GM21619 (cell line): ENCODE measurements at regions not wholly inside any gene's neighbourhood (a gene's known extent, or its start where the extent isn't known, plus 50 kb on each side); places are given as distances from the start of the nearest gene placed in this dataset.
"Not testable (repeated sequence)": the region's sequence is repeated elsewhere in the genome, so short reads cannot be mapped to it uniquely, and the experiment has no call there.

Experiments
- ATAC-seq: cut with Tn5 transposase; IDR thresholded peaks from one replicate; pipeline ENCODE4 v1.9.1; 2021; ENCODE audit not compliant: unreplicated experiment

DNA sequence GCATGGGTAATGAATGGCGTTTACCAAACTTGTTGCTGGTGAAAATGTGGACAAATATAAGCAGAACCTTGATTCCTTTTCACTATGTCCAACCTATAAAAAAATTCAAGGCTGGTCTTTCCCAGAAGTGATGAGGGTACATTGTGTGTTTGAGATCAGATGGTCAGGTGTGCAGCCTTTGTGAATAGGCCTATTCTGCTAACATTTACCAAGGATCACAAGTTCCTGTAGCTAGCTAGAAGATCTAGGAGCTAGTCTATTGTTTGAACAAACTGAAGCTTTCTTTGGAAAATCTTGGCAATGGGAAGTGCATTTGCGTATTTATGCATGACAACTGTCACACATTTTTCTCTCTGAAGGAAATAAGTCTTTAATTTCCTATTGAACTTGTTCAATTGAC lies 489.6 kb downstream of the KLF5 start:
- no peak for ATAC-seq

DNA sequence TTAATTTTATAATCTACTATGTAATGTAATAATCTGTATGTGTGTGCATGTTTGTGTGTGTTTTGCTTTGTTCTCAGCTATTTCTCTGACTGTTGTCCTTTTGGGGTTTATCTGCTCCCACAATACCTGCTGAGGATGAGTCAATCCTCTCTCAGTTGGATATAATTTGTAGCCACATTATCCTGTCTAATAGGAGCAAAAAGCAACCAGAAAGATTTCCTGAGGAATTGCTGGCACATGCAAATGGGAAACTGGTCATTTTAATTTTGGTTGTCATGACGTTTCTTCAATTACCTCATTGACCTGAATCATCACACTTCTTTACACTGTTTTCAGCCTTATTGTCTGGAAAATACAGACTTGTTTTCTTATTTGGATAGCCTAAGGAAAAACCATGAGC lies 488.4 kb downstream of the KLF5 start:
- ATAC-seq = no peak

GRCh38 chr13:73544175-73544574 lies 485.4 kb downstream of the KLF5 start:
- no peak for ATAC-seq

DNA sequence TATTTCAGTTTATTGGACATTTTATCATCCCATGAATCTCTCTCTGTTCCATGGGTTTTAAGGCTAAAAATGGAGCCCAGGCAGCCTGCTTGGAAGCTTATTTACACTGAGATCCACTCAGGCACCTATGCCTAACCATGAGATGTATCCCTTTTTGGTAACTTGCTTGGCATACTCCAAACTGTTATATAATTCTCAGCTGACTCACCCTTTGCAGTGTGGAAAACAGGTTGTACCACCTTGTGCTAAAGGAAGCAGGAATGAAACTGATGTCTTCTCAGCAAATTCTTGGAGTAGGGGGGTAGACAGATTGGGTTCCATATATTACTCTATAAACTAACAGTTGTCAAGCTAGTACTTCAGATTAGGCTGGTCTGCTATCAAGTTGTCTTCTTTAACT lies 483.6 kb downstream of the KLF5 start:
- no peak for ATAC-seq

DNA sequence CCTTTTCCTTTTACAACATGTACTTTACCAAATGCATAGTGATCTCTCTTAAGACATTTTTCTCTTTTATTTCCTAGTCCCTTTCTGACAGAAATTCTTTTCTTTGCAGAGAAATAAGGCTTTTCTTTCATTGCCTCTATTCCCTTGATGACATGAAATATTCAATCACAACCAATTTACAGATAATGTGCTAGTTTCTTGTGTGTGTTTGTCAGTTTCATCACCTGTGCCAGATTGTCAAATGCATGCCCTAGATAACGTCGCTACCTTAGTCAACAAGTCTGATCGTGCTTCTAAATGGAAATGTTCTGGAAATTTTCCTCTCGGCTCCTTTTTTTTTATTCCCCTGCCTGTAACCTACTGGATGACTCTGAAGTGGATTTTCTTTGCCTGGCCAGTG lies 478.1 kb downstream of the KLF5 start:
- no peak for ATAC-seq

GRCh38 chr13:73535341-73535740 lies 476.5 kb downstream of the KLF5 start:
- no peak for ATAC-seq

DNA sequence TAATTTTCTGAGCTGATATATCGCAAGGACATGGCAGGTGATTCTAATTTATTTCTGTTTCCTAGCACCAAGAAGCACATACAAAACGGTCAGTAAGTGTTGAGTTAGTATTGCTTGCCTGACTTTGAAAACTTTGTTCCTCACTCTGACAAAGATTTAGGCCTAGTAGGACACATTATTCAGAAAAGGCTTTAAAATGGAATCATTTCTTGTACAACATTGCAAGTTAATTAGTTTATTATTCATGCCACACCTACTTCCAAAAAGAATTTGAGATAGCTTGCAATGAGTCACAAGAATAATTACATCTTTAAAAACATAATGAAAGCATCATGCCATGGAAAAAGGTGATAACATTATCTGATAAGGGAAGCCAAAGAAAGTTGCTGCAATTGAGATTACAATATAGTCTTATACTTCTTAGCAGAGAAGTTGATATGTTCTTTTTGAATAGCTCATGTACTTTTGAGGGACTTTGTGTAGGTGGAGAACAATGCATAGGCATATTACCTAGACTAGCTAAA lies 474.2 kb downstream of the KLF5 start:
- no peak for ATAC-seq

DNA sequence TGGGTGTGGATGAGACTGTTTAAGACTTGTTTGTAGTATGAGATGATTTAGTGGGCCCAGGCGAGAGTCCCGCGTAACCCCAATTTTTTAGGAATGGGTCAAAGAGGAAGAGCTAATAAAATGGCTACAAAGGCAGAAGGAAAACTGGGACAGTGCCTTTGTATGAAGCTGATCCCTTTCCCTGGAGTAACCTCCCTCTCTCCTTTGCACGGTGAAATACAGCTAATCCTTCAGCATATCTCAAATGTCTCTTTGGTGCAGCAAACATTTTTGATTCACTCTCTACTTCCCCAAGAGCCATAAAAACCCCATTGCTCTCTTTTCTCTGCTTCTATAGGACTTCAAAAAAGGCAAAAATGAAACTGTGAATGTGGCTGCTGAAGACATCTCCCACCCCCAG lies 473.8 kb downstream of the KLF5 start:
- ATAC-seq = no peak

- no peak for ATAC-seq
Measured at GRCh38 chr13:73531014-73531413, 472.2 kb downstream of the KLF5 start.

DNA sequence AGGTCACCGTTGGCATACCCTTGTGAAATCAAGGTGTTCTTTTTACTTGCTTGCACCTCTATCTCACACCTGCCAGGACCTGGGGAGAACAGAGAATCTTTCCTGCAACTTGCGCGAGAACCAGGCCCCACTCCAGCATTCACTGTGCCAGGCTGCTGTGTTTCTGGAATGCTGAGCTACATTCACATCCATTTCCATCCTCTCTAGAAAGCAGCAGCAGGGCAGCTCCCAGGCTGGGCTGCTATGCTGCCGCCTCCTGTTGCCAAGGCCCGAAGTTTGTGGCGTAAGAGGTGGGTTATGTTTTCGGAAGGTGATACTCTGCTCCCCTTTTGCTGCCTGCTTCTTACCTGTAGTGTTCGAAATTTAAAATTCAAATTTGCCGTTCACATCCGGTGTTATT lies 464.1 kb downstream of the KLF5 start:
- no peak for ATAC-seq

DNA sequence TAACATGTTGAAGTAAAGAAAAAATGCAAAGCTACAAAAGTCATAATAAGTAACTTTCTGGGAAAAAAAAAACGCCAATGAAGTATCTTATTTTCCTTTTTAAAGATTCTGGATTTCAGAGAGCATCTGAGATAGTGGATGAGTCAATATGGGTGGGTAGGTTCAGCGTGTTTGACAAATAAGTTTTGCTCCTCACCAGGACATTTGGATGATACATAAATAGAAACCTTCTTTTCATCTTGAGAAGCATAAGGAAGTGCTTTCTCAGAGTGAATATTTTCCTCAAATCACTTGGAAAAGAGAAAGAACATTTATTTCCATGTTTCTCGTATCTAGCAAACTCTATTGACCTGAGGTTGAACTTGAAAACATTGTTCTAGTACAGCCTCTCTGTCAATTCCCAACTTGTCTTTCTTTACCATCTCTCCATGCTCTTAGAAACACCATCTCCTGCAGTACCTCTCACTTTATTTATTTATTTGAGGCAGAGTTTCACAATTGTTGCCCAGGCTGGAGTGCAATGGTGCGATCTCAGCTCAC lies 463.2 kb downstream of the KLF5 start:
- ATAC-seq = no peak

GRCh38 chr13:73521290-73521624 lies 462.5 kb downstream of the KLF5 start:
- ATAC-seq = no peak

DNA sequence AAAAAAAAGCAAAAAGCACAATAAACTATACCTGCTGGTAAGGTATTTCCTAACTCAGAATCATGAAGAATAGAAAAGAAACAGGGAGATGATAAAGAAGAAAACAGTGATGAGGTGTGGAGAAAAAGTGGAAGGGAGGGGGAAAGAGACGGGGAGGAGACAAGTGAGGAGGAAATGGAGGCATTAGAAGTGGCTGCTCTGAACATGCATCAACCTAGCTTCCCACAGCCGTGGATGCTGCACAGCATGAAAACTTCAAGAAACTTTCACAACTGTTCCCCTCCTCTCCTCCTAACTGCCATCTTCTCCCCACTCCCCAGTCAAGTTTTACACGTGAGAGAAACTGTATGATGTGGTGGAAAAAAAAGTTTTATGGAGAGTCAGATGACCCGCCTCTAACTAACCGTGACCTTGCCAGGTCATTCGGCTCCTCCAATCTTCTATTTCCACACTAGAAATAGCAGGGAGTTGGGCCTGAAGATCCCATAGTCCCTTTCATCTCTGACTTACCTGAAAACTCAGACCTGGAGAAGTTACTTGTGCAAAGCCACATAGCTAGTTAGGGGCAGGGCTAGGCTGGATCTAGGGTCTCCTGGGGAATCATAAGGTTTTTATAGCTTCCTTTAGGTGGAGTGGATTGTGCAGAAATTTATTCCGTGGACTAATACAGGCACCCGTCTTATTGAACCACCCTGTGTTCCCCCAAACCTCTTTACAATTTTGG lies 461.9 kb downstream of the KLF5 start:
- no peak for ATAC-seq

- not testable (repeated sequence) for ATAC-seq
Measured at GRCh38 chr13:73520135-73520534, 461.3 kb downstream of the KLF5 start.

DNA sequence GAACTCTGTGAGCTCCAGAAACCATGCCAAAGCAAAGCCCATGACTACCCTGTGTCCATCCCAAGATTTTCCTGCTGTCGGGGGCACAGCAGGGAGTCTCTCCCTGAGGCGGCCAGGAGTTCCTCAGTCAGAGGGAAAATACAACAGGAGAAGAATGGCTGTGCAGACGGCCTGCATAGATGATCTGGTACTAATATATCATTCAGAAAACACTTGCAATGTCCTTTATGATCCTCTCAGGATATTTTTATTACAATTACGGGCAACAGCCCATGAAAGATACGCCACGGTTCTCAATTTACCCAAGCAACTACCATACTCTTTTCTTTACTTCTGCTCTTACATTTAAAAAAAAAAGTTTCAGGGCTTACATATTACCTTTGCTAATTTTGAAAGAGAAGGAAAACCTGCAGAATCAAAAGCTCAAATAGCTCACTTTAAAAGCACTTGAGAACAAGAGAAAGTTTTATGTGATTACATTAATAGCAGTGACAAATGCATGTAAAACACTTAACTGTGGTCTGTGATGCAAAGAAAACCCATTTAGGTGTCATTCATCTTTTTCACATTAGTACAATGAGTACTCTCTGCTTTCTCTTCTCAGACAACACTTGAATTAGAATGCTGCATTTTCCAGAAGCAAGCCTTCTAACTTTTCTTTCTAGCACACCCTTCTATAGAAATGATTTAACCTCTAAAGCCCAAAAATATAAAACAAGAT lies 460.8 kb downstream of the KLF5 start:
- no peak for ATAC-seq

- ATAC-seq = no peak
Measured at GRCh38 chr13:73517766-73518165, 459.0 kb downstream of the KLF5 start.

- ATAC-seq = no peak
Measured at GRCh38 chr13:73516731-73517130, 457.9 kb downstream of the KLF5 start.

- ATAC-seq = no peak
Measured at GRCh38 chr13:73514208-73514607, 455.4 kb downstream of the KLF5 start.

- ATAC-seq = no peak
Measured at GRCh38 chr13:73513751-73514150, 454.9 kb downstream of the KLF5 start.

- no peak for ATAC-seq
Measured at GRCh38 chr13:73508841-73509240, 450.0 kb downstream of the KLF5 start.

GRCh38 chr13:73505376-73505890 lies 446.6 kb downstream of the KLF5 start:
- ATAC-seq = no peak

- no peak for ATAC-seq
Measured at GRCh38 chr13:73499695-73500094, 440.9 kb downstream of the KLF5 start.
